Eye (tissue), 1 donor: ENCODE measurements at regions not wholly inside any gene's neighbourhood (a gene's known extent, or its start where the extent isn't known, plus 50 kb on each side); places are given as distances from the start of the nearest gene placed in this dataset.

Experiments
- DNase-seq: peaks from one replicate; pipeline ENCODE4 v3.0.0-alpha.2; 2015

- no peak for DNase-seq
Measured at GRCh38 chr10:44020322-44021111, 364.4 kb downstream of the CXCL12 start.

DNA sequence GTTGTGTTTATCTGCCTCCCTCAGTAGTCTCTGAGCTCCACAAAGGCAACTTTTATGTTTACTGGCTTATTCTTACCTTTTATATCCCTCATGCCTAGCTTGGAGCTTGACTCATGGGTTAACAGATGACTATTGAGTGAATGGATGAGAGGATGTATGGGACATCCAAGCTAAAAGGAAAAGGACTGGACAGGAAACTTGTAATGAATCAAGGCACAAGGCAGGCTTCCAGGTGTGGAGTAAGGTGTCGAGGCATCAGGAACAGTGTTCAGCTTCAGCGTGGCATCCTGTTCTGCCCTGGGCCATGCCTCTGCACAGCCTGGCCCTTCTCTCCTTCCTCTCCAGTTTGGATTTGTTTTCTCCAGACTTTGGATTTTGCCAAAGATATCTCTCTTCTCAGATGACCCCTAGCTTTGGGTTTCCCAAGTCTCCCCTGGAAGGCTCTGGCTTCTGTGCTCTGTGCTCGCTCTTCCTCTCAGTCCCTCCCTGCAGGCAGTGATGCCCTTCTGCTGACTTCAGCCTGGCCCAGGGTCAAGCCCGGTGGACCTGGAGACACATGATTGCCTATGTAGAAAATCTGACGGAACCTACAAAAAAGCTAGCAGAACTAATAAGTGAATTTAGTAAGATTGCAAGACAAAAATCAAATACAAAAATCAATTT, 367.3 kb downstream of the CXCL12 start:
- DNase-seq: no peak

GRCh38 chr10:44016589-44017482, 368.1 kb downstream of the CXCL12 start:
- no peak for DNase-seq

- DNase-seq: no peak
Measured at GRCh38 chr10:44015702-44016500, 367.2 kb upstream of the ZNF32 start.

DNA sequence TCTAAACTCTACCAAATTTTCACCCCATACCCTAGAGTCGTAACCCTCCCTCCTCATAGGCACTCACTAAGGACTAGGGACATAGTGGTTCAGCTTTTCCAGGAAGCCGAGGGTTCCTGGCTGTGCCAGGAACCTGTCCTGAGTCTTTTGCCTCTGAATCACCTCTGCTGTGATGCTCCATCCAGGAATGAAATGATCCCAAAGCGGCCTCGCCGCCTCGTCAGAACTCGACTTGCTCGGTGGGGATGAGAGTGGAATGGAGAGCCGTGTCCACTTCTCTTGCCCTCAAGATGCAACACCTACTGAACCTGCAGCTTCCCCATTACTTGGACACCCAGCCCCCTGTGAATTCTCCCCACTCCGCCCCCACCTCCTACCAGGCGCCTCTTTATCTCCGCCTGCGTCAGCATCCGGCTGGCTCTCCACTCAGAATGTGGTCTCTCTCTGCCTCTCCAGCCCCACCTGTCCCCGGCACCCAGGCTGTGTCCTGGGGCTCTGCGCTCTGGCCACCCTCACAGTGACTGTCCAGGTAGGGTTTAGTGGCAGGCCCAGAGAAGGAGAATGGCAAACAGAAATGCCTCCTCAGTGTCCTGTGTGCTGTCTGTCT, 366.1 kb upstream of the ZNF32 start:
- DNase-seq: no peak

DNA sequence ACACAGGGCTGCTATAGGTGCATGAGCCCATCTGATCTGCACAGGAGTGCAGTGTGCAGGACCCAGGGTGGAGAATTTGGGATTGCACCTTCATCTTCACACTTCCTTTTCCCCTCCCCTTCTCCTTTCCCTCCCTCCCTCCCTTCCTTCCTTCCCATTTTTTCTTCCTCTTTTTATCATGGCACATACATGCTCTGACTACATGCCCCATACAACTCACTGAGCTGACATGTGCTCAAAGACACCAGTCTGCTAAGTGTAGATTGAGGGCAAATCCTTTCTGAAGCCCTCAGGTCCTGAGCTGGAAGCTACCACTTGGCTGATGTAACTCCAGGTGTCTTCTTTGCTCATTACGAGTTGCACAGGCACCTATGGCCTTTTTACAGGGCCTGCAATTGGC, 365.3 kb upstream of the ZNF32 start:
- DNase-seq: no peak

- DNase-seq: no peak
Measured at GRCh38 chr10:44012921-44013320, 364.2 kb upstream of the ZNF32 start.

DNA sequence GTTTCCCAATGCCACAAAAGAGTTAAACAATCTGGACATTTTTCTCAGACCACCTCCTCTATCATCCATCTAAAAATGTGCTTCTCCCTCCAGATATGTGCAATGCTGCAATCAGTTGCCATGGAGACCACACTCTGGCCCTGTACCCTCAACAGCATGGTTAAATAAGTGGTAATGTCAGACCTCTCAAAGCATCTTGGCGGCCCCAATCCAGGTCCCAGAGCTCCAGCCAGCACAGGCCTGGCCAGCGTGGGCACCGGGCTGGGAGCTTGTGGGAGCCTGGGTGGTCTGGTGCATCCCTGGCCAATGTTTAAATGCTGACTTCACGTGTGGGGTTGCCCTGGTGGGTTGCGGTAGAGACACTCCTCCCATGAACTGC, 362.9 kb upstream of the ZNF32 start:
- DNase-seq: peak; percentile 43

GRCh38 chr10:44010873-44011602, 362.4 kb upstream of the ZNF32 start:
- no peak for DNase-seq

DNA sequence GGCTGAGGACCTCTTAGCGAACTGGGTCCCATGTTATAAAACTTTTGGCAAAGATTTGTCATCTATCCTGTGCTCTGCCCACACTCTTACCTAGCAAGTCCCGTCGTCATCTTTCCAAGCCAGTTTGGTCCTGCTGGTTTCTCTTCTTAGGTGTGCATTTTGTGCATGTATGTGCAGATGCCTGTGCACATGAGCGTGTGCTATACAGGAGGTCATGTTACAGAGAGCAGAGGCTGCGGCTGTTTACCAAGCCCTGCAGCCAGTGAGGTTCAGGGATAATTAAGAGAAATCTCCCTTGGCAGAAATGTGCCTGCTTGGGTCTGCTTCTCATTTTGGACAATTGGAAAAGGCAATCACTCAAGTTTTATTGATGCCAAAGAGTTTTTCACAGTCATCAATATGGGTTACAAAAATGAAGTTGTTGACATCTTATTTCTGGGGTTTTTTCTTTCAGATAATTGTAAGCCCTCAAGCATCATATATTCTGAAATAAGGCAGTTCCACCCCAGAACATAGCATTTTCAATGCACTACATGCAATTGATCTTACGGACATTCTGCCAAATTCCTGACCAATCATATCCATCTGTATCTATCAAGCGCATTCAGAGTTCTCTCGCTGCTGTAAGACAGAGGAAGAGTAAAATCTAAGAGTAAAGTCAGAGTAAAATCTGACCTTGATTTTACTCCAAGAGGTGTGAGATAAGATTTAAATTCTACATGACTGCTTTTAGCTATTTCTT, 361.4 kb upstream of the ZNF32 start:
- peak; percentile 37 for DNase-seq

DNA sequence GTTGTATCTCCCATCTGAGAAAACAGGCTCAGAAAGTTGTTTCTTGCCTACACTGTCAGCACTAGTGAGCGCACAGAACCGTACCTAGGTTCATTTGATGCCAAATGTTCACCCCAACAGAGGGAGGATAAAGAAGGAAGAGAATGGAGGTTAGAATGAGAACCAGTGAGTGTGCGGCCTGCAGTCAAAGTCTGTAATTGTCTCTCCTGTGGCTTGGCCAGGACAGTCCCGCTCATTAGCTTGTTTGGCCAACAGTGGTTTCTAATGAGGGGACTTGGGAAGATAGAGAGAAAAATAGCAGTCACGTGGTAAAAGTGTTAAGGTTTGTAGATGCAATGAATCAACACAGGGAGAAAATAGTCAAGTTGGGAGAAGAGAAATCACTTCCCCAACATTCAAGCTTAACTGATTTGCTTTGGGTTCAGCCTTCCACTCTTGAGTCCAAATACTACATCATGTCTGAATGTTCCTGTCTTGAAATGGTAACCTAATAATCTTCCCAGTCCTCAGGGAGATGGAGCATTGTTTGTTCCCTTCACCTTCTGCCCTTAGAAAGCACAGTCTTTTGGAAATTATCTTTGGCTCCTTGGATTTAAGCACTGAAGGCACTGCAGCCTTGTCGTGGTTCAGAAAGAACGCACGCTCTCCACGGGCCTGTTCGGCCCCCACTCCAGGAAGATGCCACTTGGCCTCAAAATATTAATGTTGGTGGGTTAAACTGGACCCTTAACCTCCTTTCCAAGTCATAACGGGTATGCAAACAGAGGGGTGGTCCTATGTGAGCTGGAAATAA, 360.4 kb upstream of the ZNF32 start:
- DNase-seq: peak; percentile 23

DNA sequence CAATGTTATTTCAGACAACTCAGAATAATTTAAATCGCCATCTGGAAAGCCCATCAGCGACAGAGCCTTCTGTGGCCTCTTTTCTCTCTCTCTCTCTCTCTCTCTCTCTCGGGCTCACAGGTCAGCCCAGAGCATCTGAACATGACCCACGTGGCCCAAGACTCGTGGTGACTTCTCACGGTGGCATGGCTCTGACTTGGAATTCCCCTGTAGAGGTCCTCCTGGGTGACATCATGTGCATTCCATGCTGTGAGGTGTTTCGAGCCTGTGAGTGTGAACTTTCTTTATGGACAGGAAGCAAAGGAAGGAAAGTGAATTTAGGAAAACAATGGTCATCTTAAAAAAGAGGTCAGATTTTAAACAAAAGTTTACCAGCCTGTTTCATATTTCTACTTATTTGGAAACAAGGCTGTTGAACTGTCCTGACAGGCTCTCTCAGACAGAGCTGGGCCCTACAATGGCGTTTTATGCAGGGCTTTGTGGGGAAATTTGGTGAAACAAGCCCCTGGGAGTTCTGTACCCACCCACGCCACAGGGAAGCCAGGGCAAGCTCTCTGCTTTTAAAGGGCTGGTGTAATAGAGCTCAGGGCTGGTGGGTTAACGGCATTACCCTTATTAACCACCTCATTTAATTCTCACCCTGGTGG, 359.7 kb upstream of the ZNF32 start:
- DNase-seq: peak; percentile 20

DNA sequence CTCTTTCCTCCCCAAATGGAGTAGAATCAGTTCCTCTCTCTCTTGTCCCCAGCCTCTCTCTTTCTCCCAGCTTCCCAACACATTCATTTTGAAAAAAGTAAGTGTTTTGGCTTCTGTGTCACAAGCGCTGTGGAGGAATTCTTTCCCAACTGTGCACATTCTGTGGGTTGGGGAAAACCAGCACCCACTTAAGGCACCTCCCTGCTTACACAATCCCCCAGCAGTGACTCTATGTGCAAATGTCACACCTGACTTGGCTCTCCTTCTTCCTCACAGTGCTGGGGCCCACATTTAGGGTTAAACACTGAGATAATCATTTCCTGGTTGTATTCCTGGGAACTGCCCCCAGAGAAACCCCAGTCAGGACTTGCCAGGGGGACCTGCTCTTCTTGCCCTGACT, 358.1 kb upstream of the ZNF32 start:
- no peak for DNase-seq

DNA sequence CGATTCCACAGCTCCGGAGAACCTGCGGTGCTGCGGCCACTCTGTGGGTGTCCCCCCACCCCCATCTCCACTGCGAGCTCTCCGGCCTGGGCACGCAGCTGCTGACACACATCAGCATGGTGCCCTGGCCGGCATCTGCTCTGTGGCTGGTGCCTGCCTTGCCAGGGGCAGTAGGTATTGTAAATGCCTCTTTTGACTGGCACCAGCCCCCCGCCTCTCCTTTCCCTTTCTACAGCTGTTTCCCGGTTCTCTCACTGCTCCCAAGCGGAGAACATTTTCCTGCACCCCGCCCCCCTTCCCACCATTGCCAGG, 357.1 kb upstream of the ZNF32 start:
- no peak for DNase-seq

DNA sequence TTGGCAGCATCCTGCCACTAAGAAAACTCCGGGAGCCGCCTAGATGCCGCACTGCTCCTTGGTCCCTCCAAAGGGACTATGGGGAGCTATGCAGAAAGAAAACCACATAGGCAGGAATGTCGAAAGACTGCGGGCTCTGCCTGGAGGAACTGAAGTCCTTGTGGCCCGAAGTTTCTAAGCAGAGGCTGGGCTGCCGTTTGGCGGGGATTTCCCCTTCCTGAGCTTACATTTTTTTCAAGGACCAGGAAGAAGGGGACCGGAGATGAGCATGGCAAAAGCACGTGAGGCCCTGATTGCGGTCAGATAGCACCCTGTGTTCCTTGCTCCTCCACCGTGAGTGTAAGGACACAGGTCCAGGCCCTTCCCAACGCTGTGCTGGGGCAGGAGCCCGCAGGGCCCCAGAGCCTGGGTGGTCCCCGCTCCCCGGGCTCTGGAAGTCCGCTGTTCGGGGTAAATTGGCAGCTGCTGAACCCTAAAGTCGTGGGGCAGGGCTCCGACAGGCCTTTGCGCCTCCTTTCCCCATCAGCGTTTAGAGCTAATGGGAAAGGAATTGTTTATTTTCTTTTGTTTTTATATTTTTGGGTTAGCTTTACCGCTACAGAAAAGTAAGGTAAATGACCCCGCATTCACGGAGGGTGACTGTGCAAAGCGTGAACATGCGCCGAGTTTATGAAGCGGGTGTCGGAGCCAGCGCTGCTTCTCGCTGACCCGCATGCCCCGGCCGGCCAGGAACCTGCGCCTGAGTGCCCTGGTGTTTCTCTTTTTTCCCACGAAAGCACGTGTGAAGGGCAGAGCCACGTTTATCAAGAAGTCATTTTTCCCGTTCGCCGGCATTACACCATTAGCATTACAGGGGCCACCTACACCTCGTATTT, 356.5 kb upstream of the ZNF32 start:
- no peak for DNase-seq

GRCh38 chr10:43998021-43998809, 349.5 kb upstream of the ZNF32 start:
- peak; percentile 33 for DNase-seq

GRCh38 chr10:43997330-43997729, 348.6 kb upstream of the ZNF32 start:
- DNase-seq: no peak

DNA sequence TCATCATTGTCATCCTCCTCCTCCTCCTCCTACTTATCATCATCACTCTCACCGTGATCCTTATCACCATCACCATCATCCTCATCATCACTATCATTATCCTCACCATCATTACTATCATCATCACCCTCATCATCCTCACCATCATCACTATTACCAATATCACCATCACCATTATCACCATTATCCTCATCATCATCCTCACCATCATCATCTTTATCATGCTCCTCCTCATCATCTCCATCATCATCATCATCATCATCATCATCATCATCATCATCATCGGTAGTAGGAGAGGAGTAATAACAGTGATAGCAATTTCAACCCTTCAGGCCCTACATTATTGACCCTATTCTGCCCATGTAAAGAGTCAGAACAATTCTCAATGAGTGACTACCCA, 345.9 kb upstream of the ZNF32 start:
- no peak for DNase-seq
